Tibial nerve (tissue), 4 donors: ENCODE measurements at regions not wholly inside any gene's neighbourhood (a gene's known extent, or its start where the extent isn't known, plus 50 kb on each side); places are given as distances from the start of the nearest gene placed in this dataset.

Experiments used
- EP300 ChIP-seq, 2 donors: sonication (generic); formaldehyde crosslinking; IDR thresholded peaks; one replicate each; pipeline ENCODE4 v1.6.1; 2017; ENCODE audit warnings: antibody characterized with exemption in 2 of 2, mild to moderate bottlenecking in 1 of 2
- POLR2A ChIP-seq, 2 donors: fragments of 450-650 bp; IDR thresholded peaks; one replicate each; pipeline ENCODE4 v1.6.1; 2017; ENCODE audit warnings: antibody characterized with exemption in 2 of 2, mild to moderate bottlenecking in 2 of 2, moderate library complexity in 2 of 2
- TF ChIP-seq, protein P1 (sequence below), 5 experiments: fragments of 200-600 bp in 3 of 5; fragments of 450-650 bp in 2 of 5; sonication (generic) in 3 of 5; IDR thresholded peaks; one replicate each; pipeline ENCODE4 v1.5.1; 2016 to 2019; ENCODE audit warnings: antibody characterized with exemption in 5 of 5, mild to moderate bottlenecking in 3 of 5, moderate library complexity in 2 of 5

GRCh38 chr18:76678248-76678647 lies 144.1 kb upstream of the ZNF236 start:
- TF ChIP-seq, protein P1, sequence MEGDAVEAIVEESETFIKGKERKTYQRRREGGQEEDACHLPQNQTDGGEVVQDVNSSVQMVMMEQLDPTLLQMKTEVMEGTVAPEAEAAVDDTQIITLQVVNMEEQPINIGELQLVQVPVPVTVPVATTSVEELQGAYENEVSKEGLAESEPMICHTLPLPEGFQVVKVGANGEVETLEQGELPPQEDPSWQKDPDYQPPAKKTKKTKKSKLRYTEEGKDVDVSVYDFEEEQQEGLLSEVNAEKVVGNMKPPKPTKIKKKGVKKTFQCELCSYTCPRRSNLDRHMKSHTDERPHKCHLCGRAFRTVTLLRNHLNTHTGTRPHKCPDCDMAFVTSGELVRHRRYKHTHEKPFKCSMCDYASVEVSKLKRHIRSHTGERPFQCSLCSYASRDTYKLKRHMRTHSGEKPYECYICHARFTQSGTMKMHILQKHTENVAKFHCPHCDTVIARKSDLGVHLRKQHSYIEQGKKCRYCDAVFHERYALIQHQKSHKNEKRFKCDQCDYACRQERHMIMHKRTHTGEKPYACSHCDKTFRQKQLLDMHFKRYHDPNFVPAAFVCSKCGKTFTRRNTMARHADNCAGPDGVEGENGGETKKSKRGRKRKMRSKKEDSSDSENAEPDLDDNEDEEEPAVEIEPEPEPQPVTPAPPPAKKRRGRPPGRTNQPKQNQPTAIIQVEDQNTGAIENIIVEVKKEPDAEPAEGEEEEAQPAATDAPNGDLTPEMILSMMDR (IDR thresholded peaks at IDR 0.05) = no peak
- no peak for TF ChIP-seq POLR2A (IDR thresholded peaks at IDR 0.05)
- TF ChIP-seq EP300 (IDR thresholded peaks at IDR 0.05) = no peak
